HepG2 (cell line): ENCODE measurements at regions not wholly inside any gene's neighbourhood (a gene's known extent, or its start where the extent isn't known, plus 50 kb on each side); places are given as distances from the start of the nearest gene placed in this dataset.

ENCODE experiments used
- ATAC-seq: fragments of 200-7000 bp; cut with Tn5 transposase; 3 replicates; pipeline ENCODE4 v1.9.1; 2020; ENCODE audit warnings: mild to moderate bottlenecking, moderate library complexity
- BruUV-seq: library from RNA; stranded (reverse); fragments of 400-500 nt; replicated peaks from 2 replicates; lab custom pipeline; 2021; lab: Mats Ljungman, UMichigan
- CTCF ChIA-PET: fragments of 300-600 bp; formaldehyde crosslinking; extraction: SDS; loops from one replicate; lab custom pipeline; 2021; ENCODE audit warnings: low total read pairs, inconsistent platforms, low intra/inter-chr PET ratio; lab: Yijun Ruan, JAX
- POLR2A ChIA-PET: fragments of 350-600 bp; sonication (Branson Sonifier 250); formaldehyde crosslinking; loops from one replicate; lab custom pipeline; 2020; ENCODE audit warnings: antibody characterized with exemption, inconsistent platforms; lab: Yijun Ruan, JAX
- DNase-seq: peaks from one replicate; pipeline ENCODE4 v3.0.0-alpha.2; 2015; ENCODE audit warnings: low spot score
- FAIRE-seq: peaks from 3 replicates; lab custom pipeline; 2011; peaks lifted over from hg19 to GRCh38; lab: Jason Lieb, UNC
- H2AFZ ChIP-seq: one replicate; pipeline ENCODE4 v1.6.1; 2011; ENCODE audit warnings: low read length, inconsistent platforms
- H3K27ac ChIP-seq: fragments of 300-600 bp; 3 replicates; pipeline ENCODE4 v1.8.0; 2011; ENCODE audit warnings: mixed run types, mild to moderate bottlenecking, mixed read lengths, low read length, inconsistent platforms; ENCODE audit not compliant: insufficient read depth; ENCODE audit errors: extremely low read length
- H3K27me3 ChIP-seq, 2 experiments: fragments of 200-600 bp in 1 of 2; 2 replicates in 1 of 2; 3 replicates in 1 of 2; pipeline versions ENCODE4 v1.6.0 to v1.8.0; 2011; ENCODE audit warnings: low read length in 2 of 2, mild to moderate bottlenecking in 2 of 2, moderate library complexity in 2 of 2, inconsistent platforms in 1 of 2; ENCODE audit not compliant: insufficient read depth in 2 of 2, control insufficient read depth in 1 of 2
- H3K36me3 ChIP-seq, 2 experiments: fragments of 200-600 bp in 1 of 2; replicated peaks in 1 of 2; 2 replicates in 1 of 2; 3 replicates in 1 of 2; pipeline versions ENCODE4 v1.5.1 to v1.8.0; 2011; ENCODE audit warnings: low read length in 2 of 2, inconsistent platforms in 1 of 2; ENCODE audit not compliant: insufficient read depth in 2 of 2, control insufficient read depth in 1 of 2
- H3K4me1 ChIP-seq: 2 replicates; pipeline ENCODE4 v1.5.1; 2012; ENCODE audit warnings: low read length, inconsistent platforms; ENCODE audit not compliant: insufficient read depth
- H3K4me2 ChIP-seq: 2 replicates; pipeline ENCODE4 v1.6.0; 2011; ENCODE audit warnings: low read depth, low read length, inconsistent platforms
- H3K4me3 ChIP-seq, 3 experiments: fragments of 200-600 bp in 1 of 3; sonication (generic), shearing (Covaris generic) in 1 of 3; replicated peaks in 1 of 3; 2 replicates each; pipeline ENCODE4 v1.5.1; 2011 to 2016; ENCODE audit warnings: low read length in 3 of 3, inconsistent platforms in 2 of 3, low read depth in 2 of 3, mild to moderate bottlenecking in 2 of 3, control low read depth in 1 of 3, mixed read lengths in 1 of 3; ENCODE audit not compliant: insufficient read depth in 1 of 3
- H3K79me2 ChIP-seq: one replicate; pipeline ENCODE4 v1.6.1; 2011; ENCODE audit warnings: low read length, inconsistent platforms; ENCODE audit not compliant: insufficient read depth
- H3K9ac ChIP-seq: 2 replicates; pipeline ENCODE4 v1.6.0; 2011; ENCODE audit warnings: mild to moderate bottlenecking, low read depth, low read length, inconsistent platforms; ENCODE audit not compliant: insufficient read depth
- H3K9me3 ChIP-seq: 2 replicates; pipeline ENCODE4 v1.5.1; 2012; ENCODE audit warnings: mild to moderate bottlenecking, low read length
- H4K20me1 ChIP-seq: 2 replicates; pipeline ENCODE4 v1.6.0; 2011; ENCODE audit warnings: inconsistent platforms, mild to moderate bottlenecking, low read length, moderate library complexity; ENCODE audit not compliant: insufficient read depth
- ATM ChIP-seq: fragments of 450-650 bp; IDR thresholded peaks from 2 replicates; pipeline ENCODE4 v1.7.1; 2017; ENCODE audit warnings: mild to moderate bottlenecking, borderline replicate concordance
- EED ChIP-seq: sonication (generic); formaldehyde crosslinking; IDR thresholded peaks from 2 replicates; pipeline ENCODE4 v1.5.0; 2020; ENCODE audit warnings: mild to moderate bottlenecking, missing genetic modification reagents
- GATAD2A ChIP-seq: IDR thresholded peaks from 2 replicates; pipeline ENCODE4 v1.6.1; 2016
- MED1 ChIP-seq: sonication (generic); formaldehyde crosslinking; IDR thresholded peaks from 2 replicates; pipeline ENCODE4 v1.4.0; 2020; ENCODE audit warnings: missing genetic modification reagents
- NFIB ChIP-seq: sonication (generic); formaldehyde crosslinking; IDR thresholded peaks from 2 replicates; pipeline ENCODE4 v1.9.0; 2021; ENCODE audit warnings: missing genetic modification reagents, mild to moderate bottlenecking, borderline replicate concordance
- PHF8 ChIP-seq: sonication (generic); formaldehyde crosslinking; IDR thresholded peaks from 2 replicates; pipeline ENCODE4 v1.5.0; 2020; ENCODE audit warnings: missing genetic modification reagents
- POGK ChIP-seq: sonication (generic); formaldehyde crosslinking; conservative IDR thresholded peaks from 2 replicates; pipeline ENCODE4 v1.8.0; 2022; ENCODE audit warnings: mild to moderate bottlenecking, moderate library complexity, missing genetic modification reagents
- SMAD1 ChIP-seq: sonication (generic); formaldehyde crosslinking; IDR thresholded peaks from 2 replicates; pipeline ENCODE4 v1.4.0; 2020; ENCODE audit warnings: missing genetic modification reagents, low read depth, mild to moderate bottlenecking, borderline replicate concordance
- SOX6 ChIP-seq, 2 experiments: fragments of 450-650 bp in 1 of 2; sonication (generic) in 1 of 2; formaldehyde crosslinking in 1 of 2; IDR thresholded peaks; 2 replicates each; pipeline versions ENCODE4 v1.4.0 to v1.6.1; 2017 to 2020; ENCODE audit warnings: antibody characterized with exemption in 1 of 2, mild to moderate bottlenecking in 1 of 2, missing genetic modification reagents in 1 of 2
- SSRP1 ChIP-seq: IDR thresholded peaks from 2 replicates; pipeline ENCODE4 v1.6.1; 2016; ENCODE audit warnings: control low read depth
- SUZ12 ChIP-seq: fragments of 150-350 bp; IDR thresholded peaks from 2 replicates; pipeline ENCODE4 v1.6.1; 2014; ENCODE audit warnings: low read depth, low read length
- ZGPAT ChIP-seq: IDR thresholded peaks from 2 replicates; pipeline ENCODE4 v1.6.1; 2016; ENCODE audit warnings: mild to moderate bottlenecking
- ZNF10 ChIP-seq: sonication (generic); formaldehyde crosslinking; IDR thresholded peaks from 2 replicates; pipeline ENCODE4 v1.4.0; 2020; ENCODE audit warnings: mild to moderate bottlenecking, low read depth, missing genetic modification reagents, borderline replicate concordance
- ZNF160 ChIP-seq: sonication (generic); formaldehyde crosslinking; IDR thresholded peaks from 2 replicates; pipeline ENCODE4 v1.8.0; 2022; ENCODE audit warnings: mild to moderate bottlenecking, inconsistent platforms, missing genetic modification reagents
- ZNF18 ChIP-seq: sonication (generic); formaldehyde crosslinking; IDR thresholded peaks from 2 replicates; pipeline ENCODE4 v1.8.0; 2022; ENCODE audit warnings: mild to moderate bottlenecking, missing genetic modification reagents; ENCODE audit not compliant: insufficient replicate concordance
- ZSCAN25 ChIP-seq: sonication (generic); formaldehyde crosslinking; IDR thresholded peaks from 2 replicates; pipeline ENCODE4 v1.8.0; 2022; ENCODE audit warnings: mild to moderate bottlenecking, missing genetic modification reagents
- WGBS: methylation state at CpG from one replicate; pipeline ENCODE4 v1.1.6; 2017; ENCODE audit warnings: low lambda C conversion rate; 5-methylcytosine and 5-hydroxymethylcytosine counted together
- in situ Hi-C: cut with HindIII; loops from 2 replicates; pipeline ENCODE4 v1.10.0; 2017; ENCODE audit warnings: low pct_unique_long_range_greater_than_20kb; ENCODE audit not compliant: extremely low pct_ligation_motif_present
- intact Hi-C: fragments of 100-400 bp; cut with micrococcal nuclease; formaldehyde crosslinking; loops from one replicate; pipeline ENCODE4 v1.10.0; 2022; ENCODE audit not compliant: unreplicated experiment

- ATAC-seq (no peak), DNase-seq (no peak), FAIRE-seq (peak; percentile 88)
- Histone ChIP-seq H3K79me2 (no peaks in the 10 kb centered on the region), H3K9ac (no peak overlapping the region), H3K27ac (no peak overlapping the region), H3K36me3 (no peaks in the 10 kb centered on the region), H3K4me1 (no peaks in the 10 kb centered on the region), H3K4me2 (no peak overlapping the region), H4K20me1 (no peaks in the 10 kb centered on the region), H3K27me3 (no peaks in the 10 kb centered on the region), H2AFZ (no peak overlapping the region), H3K9me3 (peaks cover 96% of the 10 kb centered on the region), H3K4me3 (no peak overlapping the region)
- intact Hi-C loops: no loop called here
- in situ Hi-C loops: no loop called here
- no TSS peak for BruUV-seq
- ChIA-PET CTCF (no interaction called here), POLR2A (no interaction called here)
- TF ChIP-seq POGK (CRISPR knock-in tag): no peak
- 0% methylated on average over 2 of the region's 2 CpGs for WGBS
Observed at GRCh38 chr7:57375783-57376182, 74.2 kb upstream of the ZNF716 start.

GRCh38 chr7:57381581-57381980 is 68.4 kb upstream of the ZNF716 start:
- POLR2A ChIA-PET: no interaction called here
- CTCF ChIA-PET: no interaction called here
- TF ChIP-seq ZNF18 (CRISPR knock-in tag) (no peak), SMAD1 (CRISPR knock-in tag) (no peak), SOX6 (IDR thresholded peaks at IDR 0.05) (no peak), SOX6 (CRISPR knock-in tag; IDR thresholded peaks at IDR 0.05) (no peak), ZGPAT (CRISPR knock-in tag) (no peak), ZSCAN25 (CRISPR knock-in tag) (no peak), EED (CRISPR knock-in tag) (no peak), ZNF160 (CRISPR knock-in tag) (no peak), PHF8 (CRISPR knock-in tag) (no peak), ZNF10 (no peak), SSRP1 (CRISPR knock-in tag) (no peak), MED1 (CRISPR knock-in tag) (no peak), ATM (no peak), NFIB (CRISPR knock-in tag) (no peak), GATAD2A (CRISPR knock-in tag) (no peak), SUZ12 (no peak)

More at GRCh38 chr7:57381581-57381980, 68.4 kb upstream of the ZNF716 start:
- FAIRE-seq (no peak), ATAC-seq (no peak), DNase-seq (no peak)
- intact Hi-C loops: no loop called here
- Histone ChIP-seq H3K4me3 (no peak overlapping the region), H3K9me3 (peaks cover 99% of the 10 kb centered on the region), H3K4me1 (no peaks in the 10 kb centered on the region), H2AFZ (no peak overlapping the region), H3K4me2 (no peak overlapping the region), H4K20me1 (no peaks in the 10 kb centered on the region), H3K27ac (no peak overlapping the region), H3K79me2 (no peaks in the 10 kb centered on the region), H3K36me3 (no peaks in the 10 kb centered on the region), H3K9ac (no peak overlapping the region), H3K27me3 (no peaks in the 10 kb centered on the region)
- in situ Hi-C loops: no loop called here
- no TSS peak for BruUV-seq
- 0% methylated on average over 1 of the region's 3 CpGs for WGBS
